Ovary (tissue), 3 donors: ENCODE measurements at regions not wholly inside any gene's neighbourhood (a gene's known extent, or its start where the extent isn't known, plus 50 kb on each side); places are given as distances from the start of the nearest gene placed in this dataset.

ENCODE experiments used
- EP300 ChIP-seq: sonication (generic); formaldehyde crosslinking; IDR thresholded peaks from one replicate; pipeline ENCODE4 v1.6.1; 2017; ENCODE audit warnings: antibody characterized with exemption
- POLR2A ChIP-seq: fragments of 450-650 bp; IDR thresholded peaks from one replicate; pipeline ENCODE4 v1.6.1; 2017; ENCODE audit warnings: antibody characterized with exemption, mild to moderate bottlenecking, moderate library complexity
- TF ChIP-seq, protein P1 (sequence below), 3 donors: fragments of 450-650 bp in 2 of 3; fragments of 200-600 bp in 1 of 3; IDR thresholded peaks; one replicate each; pipeline versions ENCODE4 v1.5.1 to v1.8.0; 2016 to 2022; ENCODE audit warnings: antibody characterized with exemption in 3 of 3, mild to moderate bottlenecking in 1 of 3
- donor health status: DM: no; HTN: no; CAD: no.

DNA sequence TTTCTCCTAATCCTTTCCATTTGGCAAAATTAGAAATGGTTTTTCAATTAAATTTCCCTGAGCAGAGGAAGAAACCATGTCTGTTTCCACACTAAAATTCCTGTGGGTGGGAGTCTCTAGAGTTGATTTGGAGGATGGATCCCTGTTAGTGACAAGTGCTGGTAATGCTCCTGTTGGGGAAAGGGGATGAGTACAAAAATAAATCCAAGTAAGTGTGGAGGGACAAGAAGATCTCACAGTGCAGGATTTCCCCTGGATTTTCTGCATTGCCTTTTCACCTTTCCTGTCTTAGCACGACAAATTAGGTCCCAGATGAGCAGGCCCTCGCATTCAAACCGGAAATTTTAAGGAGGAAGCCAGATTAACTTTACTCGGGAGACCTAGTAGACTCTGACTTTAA lies 107.5 kb downstream of the DAD1 start:
- TF ChIP-seq, protein P1, sequence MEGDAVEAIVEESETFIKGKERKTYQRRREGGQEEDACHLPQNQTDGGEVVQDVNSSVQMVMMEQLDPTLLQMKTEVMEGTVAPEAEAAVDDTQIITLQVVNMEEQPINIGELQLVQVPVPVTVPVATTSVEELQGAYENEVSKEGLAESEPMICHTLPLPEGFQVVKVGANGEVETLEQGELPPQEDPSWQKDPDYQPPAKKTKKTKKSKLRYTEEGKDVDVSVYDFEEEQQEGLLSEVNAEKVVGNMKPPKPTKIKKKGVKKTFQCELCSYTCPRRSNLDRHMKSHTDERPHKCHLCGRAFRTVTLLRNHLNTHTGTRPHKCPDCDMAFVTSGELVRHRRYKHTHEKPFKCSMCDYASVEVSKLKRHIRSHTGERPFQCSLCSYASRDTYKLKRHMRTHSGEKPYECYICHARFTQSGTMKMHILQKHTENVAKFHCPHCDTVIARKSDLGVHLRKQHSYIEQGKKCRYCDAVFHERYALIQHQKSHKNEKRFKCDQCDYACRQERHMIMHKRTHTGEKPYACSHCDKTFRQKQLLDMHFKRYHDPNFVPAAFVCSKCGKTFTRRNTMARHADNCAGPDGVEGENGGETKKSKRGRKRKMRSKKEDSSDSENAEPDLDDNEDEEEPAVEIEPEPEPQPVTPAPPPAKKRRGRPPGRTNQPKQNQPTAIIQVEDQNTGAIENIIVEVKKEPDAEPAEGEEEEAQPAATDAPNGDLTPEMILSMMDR (IDR thresholded peaks at IDR 0.05), result no peak
- TF ChIP-seq POLR2A, result no peak
- no peak for TF ChIP-seq EP300
